Embryonic facial prominence (tissue), 1 donor: ENCODE measurements at regions not wholly inside any gene's neighbourhood (a gene's known extent, or its start where the extent isn't known, plus 50 kb on each side); places are given as distances from the start of the nearest gene placed in this dataset.
A peak's percentile ranks its signal among the peaks of the same experiment; 100 is the strongest.

Source experiments
- DNase-seq: peaks from one replicate; pipeline ENCODE4 v3.0.0-alpha.2; 2016; ENCODE audit errors: extremely low spot score

GRCh38 chr4:26020083-26020668 is 106.2 kb downstream of the SMIM20 start:
- no peak for DNase-seq

GRCh38 chr4:26020881-26021280 is 106.9 kb downstream of the SMIM20 start:
- no peak for DNase-seq

GRCh38 chr4:26021417-26022345 is 107.7 kb downstream of the SMIM20 start:
- no peak for DNase-seq

GRCh38 chr4:26022346-26023202 is 108.6 kb downstream of the SMIM20 start:
- peak; percentile 27 for DNase-seq

- DNase-seq: no peak
Measured at GRCh38 chr4:26023203-26023972, 109.4 kb downstream of the SMIM20 start.

- DNase-seq: no peak
Measured at GRCh38 chr4:26024079-26024478, 110.1 kb downstream of the SMIM20 start.

GRCh38 chr4:26028133-26028792 is 114.2 kb downstream of the SMIM20 start:
- DNase-seq: no peak

GRCh38 chr4:26028793-26029567 is 115.0 kb downstream of the SMIM20 start:
- DNase-seq: peak; percentile 42

GRCh38 chr4:26029568-26030131 is 115.6 kb downstream of the SMIM20 start:
- no peak for DNase-seq

GRCh38 chr4:26030260-26030667 is 116.2 kb downstream of the SMIM20 start:
- no peak for DNase-seq

GRCh38 chr4:26030780-26031179 is 116.8 kb downstream of the SMIM20 start:
- DNase-seq: no peak

- no peak for DNase-seq
Measured at GRCh38 chr4:26031704-26032103, 117.7 kb downstream of the SMIM20 start.

GRCh38 chr4:26032142-26032541 is 118.1 kb downstream of the SMIM20 start:
- no peak for DNase-seq

- DNase-seq: no peak
Measured at GRCh38 chr4:26032630-26033317, 118.8 kb downstream of the SMIM20 start.

- DNase-seq: no peak
Measured at GRCh38 chr4:26033389-26033788, 119.4 kb downstream of the SMIM20 start.

GRCh38 chr4:26034849-26035248 is 120.8 kb downstream of the SMIM20 start:
- no peak for DNase-seq

- DNase-seq: no peak
Measured at GRCh38 chr4:26035921-26036320, 121.9 kb downstream of the SMIM20 start.

GRCh38 chr4:26039639-26040359 is 125.8 kb downstream of the SMIM20 start:
- DNase-seq: no peak
